Dermis blood vessel endothelial cell (primary cell): ENCODE measurements at regions not wholly inside any gene's neighbourhood (a gene's known extent, or its start where the extent isn't known, plus 50 kb on each side); places are given as distances from the start of the nearest gene placed in this dataset.
"Not testable (repeated sequence)": the region's sequence is repeated elsewhere in the genome, so short reads cannot be mapped to it uniquely, and the experiment has no call there.

Source experiments
- DNase-seq: peaks from one replicate; pipeline ENCODE4 v3.0.0; 2010

- DNase-seq: no peak
Measured at GRCh38 chr16:61150351-61150750, 885.9 kb downstream of the CDH8 start.

GRCh38 chr16:61149709-61150108 lies 886.5 kb downstream of the CDH8 start:
- DNase-seq: no peak

GRCh38 chr16:61148930-61149329 lies 887.3 kb downstream of the CDH8 start:
- DNase-seq: no peak

GRCh38 chr16:61146429-61146828 lies 889.8 kb downstream of the CDH8 start:
- no peak for DNase-seq

GRCh38 chr16:61131447-61131846 lies 904.8 kb downstream of the CDH8 start:
- DNase-seq: no peak

GRCh38 chr16:61128545-61129323 lies 907.5 kb downstream of the CDH8 start:
- DNase-seq: no peak

- DNase-seq: no peak
Measured at GRCh38 chr16:61105544-61105943, 930.7 kb downstream of the CDH8 start.

GRCh38 chr16:61098505-61098904 lies 937.7 kb downstream of the CDH8 start:
- DNase-seq: no peak

- not testable (repeated sequence) for DNase-seq
Measured at GRCh38 chr16:61091300-61091699, 944.9 kb downstream of the CDH8 start.

- DNase-seq: no peak
Measured at GRCh38 chr16:61083711-61084110, 952.5 kb downstream of the CDH8 start.

- DNase-seq: no peak
Measured at GRCh38 chr16:61074324-61074723, 961.9 kb downstream of the CDH8 start.

- no peak for DNase-seq
Measured at GRCh38 chr16:61057635-61058034, 978.6 kb downstream of the CDH8 start.

- DNase-seq: no peak
Measured at GRCh38 chr16:61050547-61050946, 985.7 kb downstream of the CDH8 start.

GRCh38 chr16:61045931-61046330 lies 990.3 kb downstream of the CDH8 start:
- no peak for DNase-seq

GRCh38 chr16:61042737-61043136 lies 993.5 kb downstream of the CDH8 start:
- DNase-seq: no peak

GRCh38 chr16:61030616-61031015 lies 1005.6 kb downstream of the CDH8 start:
- no peak for DNase-seq

- DNase-seq: no peak
Measured at GRCh38 chr16:61024180-61024900, 1011.9 kb downstream of the CDH8 start.

GRCh38 chr16:61014869-61015268 lies 1021.4 kb downstream of the CDH8 start:
- DNase-seq: no peak

- no peak for DNase-seq
Measured at GRCh38 chr16:61007694-61008093, 1028.5 kb downstream of the CDH8 start.

GRCh38 chr16:61005952-61006351 lies 1030.3 kb downstream of the CDH8 start:
- no peak for DNase-seq

GRCh38 chr16:61002479-61003204 lies 1033.6 kb downstream of the CDH8 start:
- no peak for DNase-seq

- no peak for DNase-seq
Measured at GRCh38 chr16:60991886-60992285, 1044.4 kb downstream of the CDH8 start.

GRCh38 chr16:60989592-60989991 lies 1046.6 kb downstream of the CDH8 start:
- DNase-seq: no peak

GRCh38 chr16:60979119-60979518 lies 1057.1 kb downstream of the CDH8 start:
- DNase-seq: no peak
